ENCODE measurements at regions not wholly inside any gene's neighbourhood (a gene's known extent, or its start where the extent isn't known, plus 50 kb on each side); places are given as distances from the start of the nearest gene placed in this dataset.

DNA sequence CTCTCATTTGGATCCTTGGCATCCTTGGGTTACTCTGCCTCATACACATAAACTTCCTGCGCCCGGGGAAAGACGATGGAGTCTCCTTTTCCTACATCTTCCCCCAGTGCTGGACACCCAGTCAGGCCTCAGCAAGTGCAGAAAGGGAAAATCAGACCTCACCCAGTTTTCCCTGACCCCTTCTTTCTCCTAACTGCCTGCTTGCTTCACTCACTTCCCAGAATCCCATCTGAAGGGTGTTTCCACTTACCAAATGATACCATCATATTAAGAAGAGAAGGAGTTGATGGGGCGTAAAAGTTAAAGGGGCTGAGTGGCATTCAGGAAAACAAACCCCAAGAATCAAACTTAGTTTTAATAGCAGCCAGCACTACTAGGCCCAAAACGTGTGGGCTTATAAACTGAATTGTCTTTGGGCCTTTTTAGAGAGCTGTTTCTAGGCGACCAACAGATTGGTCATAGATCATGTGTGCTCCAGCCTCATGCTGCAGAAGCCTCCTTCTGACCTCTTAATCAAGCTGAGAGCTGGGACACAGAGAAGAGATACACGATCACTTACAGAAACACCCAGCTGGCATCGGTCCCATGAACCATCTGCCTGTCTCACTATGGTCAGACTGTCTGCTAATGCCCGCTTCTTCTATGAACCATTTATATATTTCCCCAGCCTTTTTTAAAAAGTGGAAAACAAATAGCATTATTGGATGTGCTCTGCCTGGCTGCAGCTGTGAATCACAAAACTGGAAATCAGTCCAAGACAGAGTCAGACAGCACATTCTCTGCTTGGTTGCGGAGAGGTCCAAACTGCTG lies 165.7 kb upstream of the SLC14A2 start:
- Histone ChIP-seq H3K9me2 (ENCODE audit: insufficient read depth, low read length) (no peaks in the 10 kb centered on the region), H3K79me2 (ENCODE audit: insufficient read depth, low read depth, low read length) (no peaks in the 10 kb centered on the region), H3K9me3 (ENCODE audit: low read length) (no peaks in the 10 kb centered on the region), H2AFZ (ENCODE audit: low read length) (no peak overlapping the region), H3K4me1 (ENCODE audit: insufficient read depth, low read length, poor library complexity, severe bottlenecking) (no peaks in the 10 kb centered on the region), H3K27ac (ENCODE audit: low read depth, low read length, poor library complexity, severe bottlenecking) (no peak overlapping the region), H3K4me3 (ENCODE audit: low read depth, low read length, poor library complexity, severe bottlenecking) (no peak overlapping the region), H3K36me3 (ENCODE audit: insufficient read depth, low read length) (no peaks in the 10 kb centered on the region), H4K20me1 (ENCODE audit: insufficient read depth, low read length) (no peaks in the 10 kb centered on the region), H3K4me2 (ENCODE audit: low read length) (no peak overlapping the region)
- DNase-seq (ENCODE audit: low spot score), result no peak
- POLR2A ChIA-PET, result no interaction called here
- CTCF ChIA-PET (ENCODE audit: unreplicated experiment), result no interaction called here
- intact Hi-C loops (cut with micrococcal nuclease; ENCODE audit: unreplicated experiment), result no loop called here
- TF ChIP-seq EZH2phosphoT487 (IDR thresholded peaks at IDR 0.05; ENCODE audit: borderline replicate concordance, low read depth, low read length), result no peak
- TF ChIP-seq, protein P1, sequence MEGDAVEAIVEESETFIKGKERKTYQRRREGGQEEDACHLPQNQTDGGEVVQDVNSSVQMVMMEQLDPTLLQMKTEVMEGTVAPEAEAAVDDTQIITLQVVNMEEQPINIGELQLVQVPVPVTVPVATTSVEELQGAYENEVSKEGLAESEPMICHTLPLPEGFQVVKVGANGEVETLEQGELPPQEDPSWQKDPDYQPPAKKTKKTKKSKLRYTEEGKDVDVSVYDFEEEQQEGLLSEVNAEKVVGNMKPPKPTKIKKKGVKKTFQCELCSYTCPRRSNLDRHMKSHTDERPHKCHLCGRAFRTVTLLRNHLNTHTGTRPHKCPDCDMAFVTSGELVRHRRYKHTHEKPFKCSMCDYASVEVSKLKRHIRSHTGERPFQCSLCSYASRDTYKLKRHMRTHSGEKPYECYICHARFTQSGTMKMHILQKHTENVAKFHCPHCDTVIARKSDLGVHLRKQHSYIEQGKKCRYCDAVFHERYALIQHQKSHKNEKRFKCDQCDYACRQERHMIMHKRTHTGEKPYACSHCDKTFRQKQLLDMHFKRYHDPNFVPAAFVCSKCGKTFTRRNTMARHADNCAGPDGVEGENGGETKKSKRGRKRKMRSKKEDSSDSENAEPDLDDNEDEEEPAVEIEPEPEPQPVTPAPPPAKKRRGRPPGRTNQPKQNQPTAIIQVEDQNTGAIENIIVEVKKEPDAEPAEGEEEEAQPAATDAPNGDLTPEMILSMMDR (conservative IDR thresholded peaks at IDR 0.05; ENCODE audit: low read length), result no peak
- no TSS peak for BruUV-seq (replicated peaks)

DNA sequence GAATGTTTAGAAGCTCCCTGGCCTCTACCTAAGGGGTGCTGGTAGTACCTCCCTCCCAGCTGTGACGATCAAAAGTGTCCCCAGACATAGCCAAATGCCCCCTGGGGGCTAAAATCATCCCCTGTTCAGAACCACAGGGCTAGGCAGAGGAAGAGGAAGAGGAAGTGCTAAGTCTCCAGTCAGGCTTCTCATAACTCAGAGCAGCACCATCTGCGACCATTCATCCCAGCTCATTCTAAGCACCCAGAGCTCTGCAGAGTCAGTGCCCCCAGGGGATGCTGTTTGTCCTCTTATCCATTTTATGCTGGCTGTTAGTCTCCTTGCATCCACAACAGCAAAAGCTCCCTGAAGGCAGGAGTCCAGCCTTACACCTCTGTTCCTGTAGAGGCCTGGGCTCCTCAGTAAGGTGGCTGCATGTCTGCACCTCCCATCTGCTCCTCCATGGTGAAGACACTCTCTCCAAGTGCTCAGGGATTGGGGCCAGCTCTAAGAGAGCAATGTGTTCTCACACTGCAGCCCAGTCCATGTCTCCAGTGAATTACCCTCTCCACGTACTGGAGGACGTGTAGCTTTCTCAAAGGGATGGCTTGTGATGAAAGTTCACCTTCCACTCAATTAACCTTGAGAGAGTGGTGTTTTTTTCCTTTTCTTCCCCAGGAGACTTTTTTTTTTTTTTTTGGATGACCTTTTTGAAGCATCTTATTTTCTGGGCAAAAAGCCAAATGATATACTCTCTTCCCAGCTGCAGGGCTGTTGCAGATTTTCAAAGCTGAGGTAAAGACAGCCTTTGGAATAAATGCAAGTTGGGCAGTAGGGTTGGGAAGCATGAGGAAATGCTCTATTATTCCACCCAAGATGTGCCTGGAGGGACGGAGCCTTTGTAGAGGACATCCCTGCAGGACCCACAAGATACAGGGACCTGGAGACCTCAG lies 158.9 kb upstream of the SLC14A2 start:
- no peaks in the 10 kb centered on the region for H3K9me3 ChIP-seq (ENCODE audit: low read length)
- BruUV-seq (replicated peaks), result no TSS peak
- peaks cover 11% of the 10 kb centered on the region for H3K4me1 ChIP-seq (ENCODE audit: insufficient read depth, low read length, poor library complexity, severe bottlenecking)
- no peaks in the 10 kb centered on the region for H3K36me3 ChIP-seq (ENCODE audit: insufficient read depth, low read length)
- peak; percentile 56 for DNase-seq (ENCODE audit: low spot score)
- H3K4me2 ChIP-seq (ENCODE audit: low read length), result 0 out of 2 replicates have a peak overlapping the region, but pooled peaks have one; percentile 23
- intact Hi-C loops (cut with micrococcal nuclease; ENCODE audit: unreplicated experiment), result no loop called here
- POLR2A ChIA-PET, result no interaction called here
- H3K79me2 ChIP-seq (ENCODE audit: insufficient read depth, low read depth, low read length), result no peaks in the 10 kb centered on the region
- CTCF ChIA-PET (ENCODE audit: unreplicated experiment), result no interaction called here
- no peak overlapping the region for H3K27ac ChIP-seq (ENCODE audit: low read depth, low read length, poor library complexity, severe bottlenecking)
- no peaks in the 10 kb centered on the region for H3K9me2 ChIP-seq (ENCODE audit: insufficient read depth, low read length)
- H3K4me3 ChIP-seq (ENCODE audit: low read depth, low read length, poor library complexity, severe bottlenecking), result no peak overlapping the region
- no peak overlapping the region for H2AFZ ChIP-seq (ENCODE audit: low read length)
- no peak for TF ChIP-seq EZH2phosphoT487 (IDR thresholded peaks at IDR 0.05; ENCODE audit: borderline replicate concordance, low read depth, low read length)
- TF ChIP-seq, protein P1 (conservative IDR thresholded peaks at IDR 0.05; ENCODE audit: low read length), result 0 out of 2 replicates have a peak, but pooled peaks have one; percentile 1
- no peaks in the 10 kb centered on the region for H4K20me1 ChIP-seq (ENCODE audit: insufficient read depth, low read length)
